DMS53 treated with DMSO at 0.1 percent for 48 hours (cell line): ENCODE measurements at regions not wholly inside any gene's neighbourhood (a gene's known extent, or its start where the extent isn't known, plus 50 kb on each side); places are given as distances from the start of the nearest gene placed in this dataset.

Source experiments
- DNase-seq: peaks from one replicate; lab custom pipeline; 2025; ENCODE audit not compliant: unreplicated experiment; lab: John Stamatoyannopoulos, UW

GRCh38 chr13:76229281-76229680 is 593.2 kb downstream of the LMO7 start:
- no peak for DNase-seq

GRCh38 chr13:76226941-76227340 is 590.8 kb downstream of the LMO7 start:
- no peak for DNase-seq

GRCh38 chr13:76225815-76226489 is 589.8 kb downstream of the LMO7 start:
- DNase-seq: no peak

GRCh38 chr13:76223999-76224398 is 587.9 kb downstream of the LMO7 start:
- no peak for DNase-seq

- no peak for DNase-seq
Observed at GRCh38 chr13:76223565-76223964, 587.4 kb downstream of the LMO7 start.

- peak; percentile 45 for DNase-seq
Observed at GRCh38 chr13:76222511-76222910, 586.4 kb downstream of the LMO7 start.

GRCh38 chr13:76216729-76217128 is 580.6 kb downstream of the LMO7 start:
- no peak for DNase-seq

GRCh38 chr13:76214001-76214400 is 577.9 kb downstream of the LMO7 start:
- no peak for DNase-seq

GRCh38 chr13:76213423-76213904 is 577.3 kb downstream of the LMO7 start:
- no peak for DNase-seq

GRCh38 chr13:76210262-76210661 is 574.1 kb downstream of the LMO7 start:
- DNase-seq: peak; percentile 38

GRCh38 chr13:76198568-76199163 is 562.5 kb downstream of the LMO7 start:
- no peak for DNase-seq

- DNase-seq: no peak
Observed at GRCh38 chr13:76189882-76190519, 553.9 kb downstream of the LMO7 start.

- no peak for DNase-seq
Observed at GRCh38 chr13:76175961-76176725, 540.0 kb downstream of the LMO7 start.

GRCh38 chr13:76168661-76169060 is 532.5 kb downstream of the LMO7 start:
- no peak for DNase-seq

- DNase-seq: no peak
Observed at GRCh38 chr13:76164290-76164689, 528.2 kb downstream of the LMO7 start.

- no peak for DNase-seq
Observed at GRCh38 chr13:76163761-76164160, 527.6 kb downstream of the LMO7 start.

GRCh38 chr13:76160961-76161925 is 525.1 kb downstream of the LMO7 start:
- DNase-seq: no peak

GRCh38 chr13:76160506-76160905 is 524.4 kb downstream of the LMO7 start:
- no peak for DNase-seq

GRCh38 chr13:76157926-76158325 is 521.8 kb downstream of the LMO7 start:
- DNase-seq: no peak

GRCh38 chr13:76153239-76153638 is 517.1 kb downstream of the LMO7 start:
- no peak for DNase-seq
